ENCODE measurements at regions not wholly inside any gene's neighbourhood (a gene's known extent, or its start where the extent isn't known, plus 50 kb on each side); places are given as distances from the start of the nearest gene placed in this dataset.
"Not testable (repeated sequence)": the region's sequence is repeated elsewhere in the genome, so short reads cannot be mapped to it uniquely, and the experiment has no call there.

DNA sequence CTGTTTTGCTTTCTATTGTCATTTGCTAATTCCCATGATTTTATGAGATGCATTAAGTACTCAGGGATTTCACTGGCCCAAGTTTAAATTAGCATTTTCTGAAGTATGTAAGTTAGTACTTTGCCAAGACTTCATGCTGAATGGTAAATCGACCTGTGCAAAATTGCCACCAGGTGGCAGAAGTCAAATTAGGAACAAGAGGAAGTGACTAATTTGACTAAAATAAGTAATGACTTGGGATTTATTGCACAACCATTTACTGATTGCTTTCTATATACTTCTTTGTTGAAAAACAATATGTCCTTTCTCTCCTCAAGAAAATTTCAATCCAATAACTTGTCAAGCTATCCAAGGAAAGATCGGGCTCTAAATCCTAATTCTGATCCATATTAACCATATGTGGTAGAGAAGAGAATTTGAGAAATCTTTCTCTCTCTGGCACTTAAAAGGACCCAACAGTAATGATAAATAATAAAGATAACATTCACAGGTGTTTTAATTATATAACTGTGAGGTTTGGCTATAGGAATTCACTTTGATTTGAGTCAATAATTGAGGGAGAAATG is 253.7 kb upstream of the CHORDC1 start:
- intact Hi-C loops (cut with micrococcal nuclease), result no loop called here
- Mint-ChIP-seq H3K4me3 (no peak overlapping the region), H3K27ac (no peak overlapping the region), H3K4me1 (no peaks in the 10 kb centered on the region), H3K36me3 (no peaks in the 10 kb centered on the region), H3K27me3 (no peaks in the 10 kb centered on the region), H3K9me3 (peaks cover 0 to 3% (median 0%) of the 10 kb centered on the region in 8 donors)
- Histone ChIP-seq H3K4me1 (ENCODE audit: insufficient read depth, low read length) (no peaks in the 10 kb centered on the region), H3K4me3 (ENCODE audit: low read length in 2 of 2) (no peak overlapping the region), H3K36me3 (ENCODE audit: insufficient read depth, low read length) (no peaks in the 10 kb centered on the region), H3K27me3 (ENCODE audit: insufficient read depth, low read length) (no peaks in the 10 kb centered on the region), H3K27ac (ENCODE audit: low read depth, low read length) (no peak overlapping the region), H3K9me3 (ENCODE audit: control insufficient read depth in 1 of 2, low read length in 2 of 2) (no peaks in the 10 kb centered on the region)
- POLR2A ChIA-PET (ENCODE audit: partially characterized antibody), result no interaction called here
- peak in 2 of 5 donors; percentile 4 to 12 for DNase-seq
- CTCF ChIA-PET (ENCODE audit: partially characterized antibody), result interaction anchor here (1.3 kb wide), 1 partner anchor 272 kb away, joined by 3 read pairs; no protein-coding TSS in a partner anchor

- Histone ChIP-seq H3K36me3 (ENCODE audit: insufficient read depth, low read length) (no peaks in the 10 kb centered on the region), H3K9me3 (ENCODE audit: control insufficient read depth in 1 of 2, low read length in 2 of 2) (no peaks in the 10 kb centered on the region), H3K4me3 (ENCODE audit: low read length in 2 of 2) (no peak overlapping the region), H3K4me1 (ENCODE audit: insufficient read depth, low read length) (no peaks in the 10 kb centered on the region), H3K27me3 (ENCODE audit: insufficient read depth, low read length) (no peaks in the 10 kb centered on the region), H3K27ac (ENCODE audit: low read depth, low read length) (no peak overlapping the region)
- POLR2A ChIA-PET (ENCODE audit: partially characterized antibody), result no interaction called here
- H3K36me3 Mint-ChIP-seq, result no peaks in the 10 kb centered on the region
- no peak overlapping the region for H3K4me3 Mint-ChIP-seq
- H3K9me3 Mint-ChIP-seq, result no peaks in the 10 kb centered on the region
- intact Hi-C loops (cut with micrococcal nuclease), result no loop called here
- no peak for DNase-seq
- CTCF ChIA-PET (ENCODE audit: partially characterized antibody), result no interaction called here
- no peak overlapping the region for H3K27ac Mint-ChIP-seq
- peaks cover 0 to 4% of the 10 kb centered on the region in 2 donors for H3K27me3 Mint-ChIP-seq
- H3K4me1 Mint-ChIP-seq, result no peaks in the 10 kb centered on the region
These were observed 246.1 kb upstream of the CHORDC1 start for GRCh38 chr11:90468923-90469322.

GRCh38 chr11:90465553-90465952 is 242.7 kb upstream of the CHORDC1 start:
- H3K36me3 Mint-ChIP-seq, result no peaks in the 10 kb centered on the region
- no peaks in the 10 kb centered on the region for H3K4me1 ChIP-seq (ENCODE audit: insufficient read depth, low read length)
- no peak overlapping the region for H3K4me3 ChIP-seq (ENCODE audit: low read length in 2 of 2)
- H3K9me3 Mint-ChIP-seq, result no peaks in the 10 kb centered on the region
- H3K27ac ChIP-seq (ENCODE audit: low read depth, low read length), result no peak overlapping the region
- H3K36me3 ChIP-seq (ENCODE audit: insufficient read depth, low read length), result no peaks in the 10 kb centered on the region
- no peak overlapping the region for H3K4me3 Mint-ChIP-seq
- H3K4me1 Mint-ChIP-seq, result no peaks in the 10 kb centered on the region
- no peak for DNase-seq
- ChIA-PET POLR2A (ENCODE audit: partially characterized antibody) (no interaction called here), CTCF (ENCODE audit: partially characterized antibody) (no interaction called here)
- H3K27me3 Mint-ChIP-seq, result peaks cover 0 to 7% of the 10 kb centered on the region in 2 donors
- H3K27me3 ChIP-seq (ENCODE audit: insufficient read depth, low read length), result no peaks in the 10 kb centered on the region
- no peak overlapping the region for H3K27ac Mint-ChIP-seq
- H3K9me3 ChIP-seq (ENCODE audit: control insufficient read depth in 1 of 2, low read length in 2 of 2), result no peaks in the 10 kb centered on the region
- intact Hi-C loops (cut with micrococcal nuclease), result no loop called here

DNA sequence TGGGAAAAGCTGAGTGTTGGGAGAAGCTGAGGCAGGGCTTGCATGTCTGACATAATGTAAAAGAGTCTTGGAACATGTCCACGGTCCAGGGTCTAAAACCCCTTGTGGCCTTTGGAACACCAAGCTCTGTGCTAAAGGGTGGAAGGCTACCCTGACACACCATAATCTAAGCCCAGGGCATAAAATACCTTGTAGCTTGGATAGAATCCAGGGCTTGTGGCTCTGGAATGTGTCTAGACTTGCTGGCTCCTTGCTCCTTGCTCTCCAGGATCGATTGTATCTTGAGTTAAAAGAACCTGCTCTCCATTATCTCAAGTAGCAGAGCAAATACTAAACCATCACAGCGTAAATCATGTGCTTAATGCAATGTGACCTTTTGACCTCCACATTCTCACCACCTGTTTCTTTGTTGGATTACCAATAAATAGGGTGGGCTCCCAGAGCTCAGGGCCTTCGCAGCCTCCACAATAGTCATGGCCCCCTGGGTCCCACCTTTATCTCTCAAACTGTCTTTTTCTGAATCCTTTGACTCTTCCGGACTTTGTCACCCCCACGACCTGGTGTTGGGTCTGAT is 232.6 kb upstream of the CHORDC1 start:
- H3K27me3 Mint-ChIP-seq; H3K36me3 Mint-ChIP-seq; CTCF ChIA-PET (ENCODE audit: partially characterized antibody); H3K27ac Mint-ChIP-seq; H3K9me3 ChIP-seq (ENCODE audit: control insufficient read depth in 1 of 2, low read length in 2 of 2); H3K27ac ChIP-seq (ENCODE audit: low read depth, low read length); H3K4me1 ChIP-seq (ENCODE audit: insufficient read depth, low read length); H3K4me3 ChIP-seq (ENCODE audit: low read length in 2 of 2); H3K4me1 Mint-ChIP-seq; H3K4me3 Mint-ChIP-seq; intact Hi-C loops (cut with micrococcal nuclease); DNase-seq; POLR2A ChIA-PET (ENCODE audit: partially characterized antibody); H3K9me3 Mint-ChIP-seq; H3K27me3 ChIP-seq (ENCODE audit: insufficient read depth, low read length); H3K36me3 ChIP-seq (ENCODE audit: insufficient read depth, low read length): not testable (repeated sequence)

DNA sequence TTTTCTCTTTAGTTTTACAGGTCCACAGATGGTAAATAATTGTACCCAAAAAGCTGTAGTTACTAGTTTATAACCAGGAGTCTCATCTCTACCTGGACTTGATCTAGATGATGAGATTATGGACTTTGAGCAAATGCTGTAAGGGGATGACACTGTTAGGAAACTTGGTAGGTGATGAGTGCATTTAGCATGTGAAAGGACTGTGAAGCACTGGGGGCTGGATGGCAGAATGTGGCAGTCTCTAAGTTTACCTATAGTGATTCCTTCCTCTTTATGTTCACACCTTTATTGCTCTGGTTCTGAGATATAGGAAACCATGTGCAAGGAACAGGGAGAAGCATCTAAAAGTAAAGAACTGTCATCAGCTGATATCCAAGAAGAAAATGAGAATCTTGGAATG is 230.7 kb upstream of the CHORDC1 start:
- Mint-ChIP-seq H3K36me3 (no peaks in the 10 kb centered on the region), H3K27me3 (peaks cover 0 to 2% of the 10 kb centered on the region in 2 donors), H3K27ac (no peak overlapping the region), H3K9me3 (peaks cover 0 to 1% (median 0%) of the 10 kb centered on the region in 8 donors), H3K4me3 (no peak overlapping the region), H3K4me1 (no peaks in the 10 kb centered on the region)
- no peaks in the 10 kb centered on the region for H3K36me3 ChIP-seq (ENCODE audit: insufficient read depth, low read length)
- no peaks in the 10 kb centered on the region for H3K4me1 ChIP-seq (ENCODE audit: insufficient read depth, low read length)
- no peak for DNase-seq
- H3K4me3 ChIP-seq (ENCODE audit: low read length in 2 of 2), result no peak overlapping the region
- intact Hi-C loops (cut with micrococcal nuclease), result no loop called here
- CTCF ChIA-PET (ENCODE audit: partially characterized antibody), result no interaction called here
- POLR2A ChIA-PET (ENCODE audit: partially characterized antibody), result no interaction called here
- H3K9me3 ChIP-seq (ENCODE audit: control insufficient read depth in 1 of 2, low read length in 2 of 2), result no peaks in the 10 kb centered on the region
- H3K27ac ChIP-seq (ENCODE audit: low read depth, low read length), result no peak overlapping the region
- H3K27me3 ChIP-seq (ENCODE audit: insufficient read depth, low read length), result no peaks in the 10 kb centered on the region

DNA sequence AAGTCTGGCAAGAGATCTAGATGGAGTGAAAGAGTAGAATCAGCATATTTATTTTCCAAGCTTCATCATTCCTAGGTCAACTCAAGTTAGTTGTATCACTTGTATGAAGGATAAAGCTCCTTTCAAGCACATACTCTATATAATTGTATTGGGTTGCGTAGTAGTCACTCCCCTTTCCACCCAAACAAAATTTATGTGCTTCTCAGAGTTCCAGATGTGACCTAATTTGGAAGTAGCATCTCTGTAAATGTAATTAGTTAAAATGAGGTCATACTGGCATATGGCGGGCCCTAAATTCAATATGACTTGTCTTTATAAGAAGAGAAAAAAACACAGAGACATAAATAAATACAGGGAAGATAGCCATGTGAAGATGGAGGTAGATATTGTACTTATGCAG is 226.8 kb upstream of the CHORDC1 start:
- Histone ChIP-seq H3K9me3 (ENCODE audit: control insufficient read depth in 1 of 2, low read length in 2 of 2) (no peaks in the 10 kb centered on the region), H3K4me1 (ENCODE audit: insufficient read depth, low read length) (peaks cover 9% of the 10 kb centered on the region), H3K4me3 (ENCODE audit: low read length in 2 of 2) (no peak overlapping the region), H3K27me3 (ENCODE audit: insufficient read depth, low read length) (no peaks in the 10 kb centered on the region), H3K27ac (ENCODE audit: low read depth, low read length) (no peak overlapping the region), H3K36me3 (ENCODE audit: insufficient read depth, low read length) (no peaks in the 10 kb centered on the region)
- no peak for DNase-seq
- no peak overlapping the region for H3K27ac Mint-ChIP-seq
- ChIA-PET CTCF (ENCODE audit: partially characterized antibody) (no interaction called here), POLR2A (ENCODE audit: partially characterized antibody) (no interaction called here)
- H3K4me3 Mint-ChIP-seq, result no peak overlapping the region
- no peaks in the 10 kb centered on the region for H3K36me3 Mint-ChIP-seq
- peaks cover 0 to 1% (median 0%) of the 10 kb centered on the region in 8 donors for H3K9me3 Mint-ChIP-seq
- intact Hi-C loops (cut with micrococcal nuclease), result no loop called here
- H3K4me1 Mint-ChIP-seq, result peaks cover 8 to 12% (median 12%) of the 10 kb centered on the region in 4 donors
- no peaks in the 10 kb centered on the region for H3K27me3 Mint-ChIP-seq

GRCh38 chr11:90448256-90448655 is 225.4 kb upstream of the CHORDC1 start:
- Mint-ChIP-seq H3K36me3 (no peaks in the 10 kb centered on the region), H3K4me3 (no peak overlapping the region), H3K27me3 (no peaks in the 10 kb centered on the region), H3K4me1 (peaks cover 8 to 12% (median 12%) of the 10 kb centered on the region in 4 donors), H3K9me3 (peaks cover 0 to 1% (median 0%) of the 10 kb centered on the region in 8 donors), H3K27ac (no peak overlapping the region)
- Histone ChIP-seq H3K4me3 (ENCODE audit: low read length in 2 of 2) (no peak overlapping the region), H3K27me3 (ENCODE audit: insufficient read depth, low read length) (no peaks in the 10 kb centered on the region), H3K4me1 (ENCODE audit: insufficient read depth, low read length) (peaks cover 9% of the 10 kb centered on the region), H3K9me3 (ENCODE audit: control insufficient read depth in 1 of 2, low read length in 2 of 2) (no peaks in the 10 kb centered on the region), H3K27ac (ENCODE audit: low read depth, low read length) (no peak overlapping the region), H3K36me3 (ENCODE audit: insufficient read depth, low read length) (no peaks in the 10 kb centered on the region)
- CTCF ChIA-PET (ENCODE audit: partially characterized antibody), result no interaction called here
- DNase-seq, result no peak
- POLR2A ChIA-PET (ENCODE audit: partially characterized antibody), result no interaction called here
- intact Hi-C loops (cut with micrococcal nuclease), result no loop called here

DNA sequence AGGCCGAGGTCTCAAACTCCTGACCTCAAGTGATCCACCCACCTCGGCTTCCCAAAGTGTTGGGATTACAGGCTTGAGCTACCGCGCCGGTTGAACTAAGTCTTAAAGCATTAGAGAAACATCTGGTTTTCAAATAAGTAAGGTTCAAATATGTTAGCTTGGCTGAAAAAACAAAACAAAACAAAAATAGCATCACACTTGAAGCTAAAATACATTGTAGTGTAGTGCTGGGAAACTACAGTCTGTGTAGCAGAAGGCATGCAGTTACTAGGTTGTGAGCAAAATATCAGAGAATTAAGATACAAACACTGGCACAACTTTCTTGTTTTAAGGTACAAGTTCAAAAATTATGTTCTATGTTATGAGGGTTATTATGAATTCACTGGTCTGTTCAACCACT is 224.8 kb upstream of the CHORDC1 start:
- no peak overlapping the region for H3K4me3 Mint-ChIP-seq
- H3K9me3 Mint-ChIP-seq, result peaks cover 0 to 1% (median 0%) of the 10 kb centered on the region in 8 donors
- H3K4me3 ChIP-seq (ENCODE audit: low read length in 2 of 2), result no peak overlapping the region
- H3K27me3 ChIP-seq (ENCODE audit: insufficient read depth, low read length), result no peaks in the 10 kb centered on the region
- CTCF ChIA-PET (ENCODE audit: partially characterized antibody), result no interaction called here
- no peaks in the 10 kb centered on the region for H3K36me3 ChIP-seq (ENCODE audit: insufficient read depth, low read length)
- POLR2A ChIA-PET (ENCODE audit: partially characterized antibody), result no interaction called here
- H3K27me3 Mint-ChIP-seq, result no peaks in the 10 kb centered on the region
- no peaks in the 10 kb centered on the region for H3K9me3 ChIP-seq (ENCODE audit: control insufficient read depth in 1 of 2, low read length in 2 of 2)
- H3K27ac Mint-ChIP-seq, result no peak overlapping the region
- DNase-seq, result no peak
- peaks cover 9% of the 10 kb centered on the region for H3K4me1 ChIP-seq (ENCODE audit: insufficient read depth, low read length)
- H3K4me1 Mint-ChIP-seq, result peaks cover 8 to 12% (median 12%) of the 10 kb centered on the region in 4 donors
- H3K27ac ChIP-seq (ENCODE audit: low read depth, low read length), result no peak overlapping the region
- intact Hi-C loops (cut with micrococcal nuclease), result no loop called here
- H3K36me3 Mint-ChIP-seq, result no peaks in the 10 kb centered on the region
